ENCODE measurements at regions not wholly inside any gene's neighbourhood (a gene's known extent, or its start where the extent isn't known, plus 50 kb on each side); places are given as distances from the start of the nearest gene placed in this dataset.

GRCh38 chr6:156616495-156616894 is 160.7 kb upstream of the ARID1B start:
- TF ChIP-seq CTCF (IDR thresholded peaks at IDR 0.05; ENCODE audit: insufficient read depth, low read depth, low read length, missing control alignments) = no peak
- H3K4me3 ChIP-seq (ENCODE audit: low read depth, low read length) = no peak overlapping the region
- no peak for DNase-seq (ENCODE audit: low read depth)

- no peak overlapping the region for H3K4me3 ChIP-seq (ENCODE audit: low read depth, low read length)
- no peak for TF ChIP-seq CTCF (IDR thresholded peaks at IDR 0.05; ENCODE audit: insufficient read depth, low read depth, low read length, missing control alignments)
- DNase-seq (ENCODE audit: low read depth) = no peak
Observed at GRCh38 chr6:156613996-156614395, 163.2 kb upstream of the ARID1B start.

GRCh38 chr6:156612361-156612760 is 164.8 kb upstream of the ARID1B start:
- no peak overlapping the region for H3K4me3 ChIP-seq (ENCODE audit: low read depth, low read length)
- no peak for TF ChIP-seq CTCF (IDR thresholded peaks at IDR 0.05; ENCODE audit: insufficient read depth, low read depth, low read length, missing control alignments)
- no peak for DNase-seq (ENCODE audit: low read depth)

- DNase-seq (ENCODE audit: low read depth) = no peak
- TF ChIP-seq CTCF (IDR thresholded peaks at IDR 0.05; ENCODE audit: insufficient read depth, low read depth, low read length, missing control alignments) = no peak
- H3K4me3 ChIP-seq (ENCODE audit: low read depth, low read length) = no peak overlapping the region
Observed at GRCh38 chr6:156602066-156602385, 175.2 kb upstream of the ARID1B start.

GRCh38 chr6:156601152-156602065 is 175.8 kb upstream of the ARID1B start:
- H3K4me3 ChIP-seq (ENCODE audit: low read depth, low read length) = no peak overlapping the region
- peak; percentile 40 for DNase-seq (ENCODE audit: low read depth)
- TF ChIP-seq CTCF (IDR thresholded peaks at IDR 0.05; ENCODE audit: insufficient read depth, low read depth, low read length, missing control alignments) = no peak

GRCh38 chr6:156600678-156601077 is 176.5 kb upstream of the ARID1B start:
- DNase-seq (ENCODE audit: low read depth) = no peak
- no peak for TF ChIP-seq CTCF (IDR thresholded peaks at IDR 0.05; ENCODE audit: insufficient read depth, low read depth, low read length, missing control alignments)
- H3K4me3 ChIP-seq (ENCODE audit: low read depth, low read length) = no peak overlapping the region
